IMR-90 (cell line): ENCODE measurements at regions not wholly inside any gene's neighbourhood (a gene's known extent, or its start where the extent isn't known, plus 50 kb on each side); places are given as distances from the start of the nearest gene placed in this dataset.

Experiments used
- ATAC-seq: fragments of 200-7000 bp; cut with Tn5 transposase; 2 replicates; pipeline ENCODE4 v1.9.1; 2020; ENCODE audit warnings: low read depth, mild to moderate bottlenecking, moderate library complexity
- BruUV-seq: library from RNA; stranded (reverse); fragments of 400-500 nt; replicated peaks from 2 replicates; lab custom pipeline; 2021; lab: Mats Ljungman, UMichigan
- CTCF ChIA-PET: fragments of 300-600 bp; formaldehyde crosslinking; extraction: SDS; loops from one replicate; lab custom pipeline; 2021; ENCODE audit warnings: antibody characterized with exemption; lab: Yijun Ruan, JAX
- POLR2A ChIA-PET: fragments of 300-600 bp; sonication (Branson Sonifier 250); formaldehyde crosslinking; loops from one replicate; lab custom pipeline; 2022; ENCODE audit warnings: antibody characterized with exemption; ENCODE audit not compliant: unreplicated experiment; lab: Charles Lee
- DNase-seq: peaks from one replicate; pipeline ENCODE4 v3.0.0; 2013
- H2AFZ ChIP-seq: replicated peaks from 2 replicates; pipeline ENCODE3; 2013; ENCODE audit warnings: low read length, mild to moderate bottlenecking; ENCODE audit not compliant: poor library complexity
- H2AK5ac ChIP-seq: 2 replicates; pipeline ENCODE4 v1.6.1; 2013; ENCODE audit warnings: low read depth, low read length, inconsistent platforms
- H2AK9ac ChIP-seq: replicated peaks from 2 replicates; pipeline ENCODE3; 2013; ENCODE audit warnings: mild to moderate bottlenecking, low read depth, low read length, moderate library complexity; ENCODE audit not compliant: poor library complexity
- H2BK120ac ChIP-seq: 2 replicates; pipeline ENCODE4 v1.6.1; 2013; ENCODE audit warnings: low read depth, low read length, inconsistent platforms
- H2BK15ac ChIP-seq: 3 replicates; pipeline ENCODE4 v1.6.1; 2013; ENCODE audit warnings: low read depth, low read length, inconsistent platforms
- H2BK20ac ChIP-seq: 2 replicates; pipeline ENCODE4 v1.6.1; 2013; ENCODE audit warnings: low read depth, mild to moderate bottlenecking, inconsistent platforms, low read length, moderate library complexity
- H2BK5ac ChIP-seq: 2 replicates; pipeline ENCODE4 v1.6.1; 2013; ENCODE audit warnings: mild to moderate bottlenecking, low read depth, low read length, inconsistent platforms; ENCODE audit not compliant: poor library complexity, severe bottlenecking
- H3K14ac ChIP-seq: replicated peaks from 2 replicates; pipeline ENCODE4 v1.6.1; 2013; ENCODE audit warnings: low read depth, low read length, inconsistent platforms
- H3K18ac ChIP-seq: 2 replicates; pipeline ENCODE4 v1.6.1; 2013; ENCODE audit warnings: low read depth, low read length, control low read depth
- H3K23ac ChIP-seq: 2 replicates; pipeline ENCODE4 v1.6.1; 2013; ENCODE audit warnings: low read depth, low read length, inconsistent platforms
- H3K27ac ChIP-seq: 2 replicates; pipeline ENCODE4 v1.5.1; 2013; ENCODE audit warnings: mild to moderate bottlenecking, control low read depth, low read length; ENCODE audit not compliant: insufficient read depth
- H3K27me3 ChIP-seq: 2 replicates; pipeline ENCODE4 v1.6.1; 2013; ENCODE audit warnings: low read length; ENCODE audit not compliant: control insufficient read depth, insufficient read depth
- H3K36me3 ChIP-seq: 2 replicates; pipeline ENCODE4 v1.6.1; 2013; ENCODE audit warnings: low read length, mixed read lengths; ENCODE audit not compliant: control insufficient read depth, insufficient read depth
- H3K4ac ChIP-seq: 2 replicates; pipeline ENCODE4 v1.6.1; 2013; ENCODE audit warnings: low read depth, low read length, inconsistent platforms
- H3K4me1 ChIP-seq: 2 replicates; pipeline ENCODE4 v1.6.1; 2013; ENCODE audit warnings: low read length, mixed read lengths; ENCODE audit not compliant: control insufficient read depth, insufficient read depth
- H3K4me2 ChIP-seq: 2 replicates; pipeline ENCODE4 v1.6.1; 2013; ENCODE audit warnings: low read depth, mild to moderate bottlenecking, control low read depth, low read length, moderate library complexity
- H3K4me3 ChIP-seq: 2 replicates; pipeline ENCODE4 v1.5.1; 2013; ENCODE audit warnings: low read depth, mild to moderate bottlenecking, control low read depth, low read length, moderate library complexity; ENCODE audit not compliant: insufficient read depth
- H3K56ac ChIP-seq: 2 replicates; pipeline ENCODE4 v1.6.1; 2013; ENCODE audit warnings: low read length, inconsistent platforms; ENCODE audit not compliant: insufficient read depth; ENCODE audit errors: extremely low read depth
- H3K79me1 ChIP-seq, 2 experiments: 2 replicates each; pipeline ENCODE4 v1.6.1; 2013; ENCODE audit warnings: low read length in 2 of 2, inconsistent platforms in 1 of 2, low read depth in 1 of 2
- H3K9ac ChIP-seq: 2 replicates; pipeline ENCODE4 v1.6.1; 2013; ENCODE audit warnings: low read depth, low read length, control low read depth
- H3K9me1 ChIP-seq: 2 replicates; pipeline ENCODE4 v1.6.1; 2013; ENCODE audit warnings: low read length, inconsistent platforms; ENCODE audit not compliant: insufficient read depth
- H3K9me3 ChIP-seq: 2 replicates; pipeline ENCODE4 v1.6.1; 2013; ENCODE audit warnings: low read length; ENCODE audit not compliant: control insufficient read depth, insufficient read depth
- H4K20me1 ChIP-seq: 2 replicates; pipeline ENCODE4 v1.6.1; 2013; ENCODE audit warnings: low read length, inconsistent platforms; ENCODE audit not compliant: insufficient read depth
- H4K5ac ChIP-seq: 2 replicates; pipeline ENCODE4 v1.6.1; 2013; ENCODE audit warnings: mild to moderate bottlenecking, low read depth, low read length, control low read depth
- H4K8ac ChIP-seq, 2 experiments: 2 replicates each; pipeline ENCODE4 v1.6.1; 2013; ENCODE audit warnings: low read depth in 2 of 2, low read length in 2 of 2, control low read depth in 1 of 2, inconsistent platforms in 1 of 2
- H4K91ac ChIP-seq: 2 replicates; pipeline ENCODE4 v1.6.1; 2013; ENCODE audit warnings: low read depth, low read length, inconsistent platforms; ENCODE audit not compliant: insufficient read depth
- CEBPB ChIP-seq: IDR thresholded peaks from 2 replicates; pipeline ENCODE4 v1.6.1; 2012; ENCODE audit warnings: low read depth, low read length, improper control_type of control experiment
- WGBS, 2 experiments: methylation state at CpG; one replicate each; pipeline versions ENCODE4 v1.1.5 to v1.1.7; 2013; ENCODE audit warnings: missing lambda C conversion rate in 2 of 2; ENCODE audit not compliant: insufficient read length in 1 of 2; ENCODE audit errors: extremely low coverage in 2 of 2; 5-methylcytosine and 5-hydroxymethylcytosine counted together
- dilution Hi-C: fragments of 300-500 bp; cut with HindIII; formaldehyde crosslinking; loops from one replicate; pipeline ENCODE4 v1.14.3; 2018; ENCODE audit warnings: low sequenced_read_pairs; ENCODE audit not compliant: unreplicated experiment
- in situ Hi-C: fragments of 300-500 bp; cut with MboI; formaldehyde crosslinking; loops from 3 replicates; pipeline ENCODE4 v1.14.3; 2019; ENCODE audit warnings: low sequenced_read_pairs, inconsistent platforms, mixed read lengths
- intact Hi-C: fragments of 100-400 bp; cut with micrococcal nuclease; formaldehyde crosslinking; loops from 2 replicates; pipeline ENCODE4 v1.10.0; 2022
- TF ChIP-seq, protein P1 (sequence below): conservative IDR thresholded peaks from 2 replicates; pipeline ENCODE4 v1.5.1; 2012; ENCODE audit warnings: mild to moderate bottlenecking, low read depth, low read length, improper control_type of control experiment

DNA sequence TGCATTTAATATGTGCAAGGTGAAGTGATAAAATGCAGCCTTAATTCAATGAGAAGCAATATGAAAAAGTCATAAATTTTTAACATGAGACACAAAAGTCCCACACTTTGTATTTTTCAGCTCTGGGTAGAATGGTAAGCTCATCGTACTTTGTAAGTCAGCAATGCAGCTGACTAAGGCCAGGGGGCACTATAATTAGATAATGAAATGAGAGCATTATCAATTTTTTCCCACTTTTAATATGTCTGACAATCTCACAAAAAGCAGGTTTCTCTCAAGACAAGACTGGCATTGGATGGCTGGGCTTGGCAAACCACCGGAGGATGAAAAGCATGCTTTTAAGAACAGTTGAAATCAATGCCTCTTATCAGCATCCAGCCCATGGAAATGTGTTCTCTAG is 162.8 kb downstream of the FAM174A start:
- no peak overlapping the region for H3K4me2 ChIP-seq
- CTCF ChIA-PET, result no interaction called here
- no peak overlapping the region for H3K18ac ChIP-seq
- H3K36me3 ChIP-seq, result no peaks in the 10 kb centered on the region
- H2BK120ac ChIP-seq, result no peak overlapping the region
- no peak overlapping the region for H3K9ac ChIP-seq
- no peak overlapping the region for H2AK5ac ChIP-seq
- no peaks in the 10 kb centered on the region for H3K79me1 ChIP-seq
- in situ Hi-C loops (no loop called here), dilution Hi-C loops (no loop called here), intact Hi-C loops (no loop called here)
- H2AFZ ChIP-seq, result no peak overlapping the region
- no peaks in the 10 kb centered on the region for H4K20me1 ChIP-seq
- no peak overlapping the region for H4K5ac ChIP-seq
- H2BK15ac ChIP-seq, result no peak overlapping the region
- H2BK5ac ChIP-seq, result no peak overlapping the region
- no peak overlapping the region for H2AK9ac ChIP-seq
- WGBS, 2 experiments, result 100% methylated on average over 1 of the region's 2 CpGs; no CpG with 5 or more reads in 1 of the 2 experiments
- H3K27ac ChIP-seq, result no peak overlapping the region
- TF ChIP-seq CEBPB, result no peak
- TF ChIP-seq, protein P1, sequence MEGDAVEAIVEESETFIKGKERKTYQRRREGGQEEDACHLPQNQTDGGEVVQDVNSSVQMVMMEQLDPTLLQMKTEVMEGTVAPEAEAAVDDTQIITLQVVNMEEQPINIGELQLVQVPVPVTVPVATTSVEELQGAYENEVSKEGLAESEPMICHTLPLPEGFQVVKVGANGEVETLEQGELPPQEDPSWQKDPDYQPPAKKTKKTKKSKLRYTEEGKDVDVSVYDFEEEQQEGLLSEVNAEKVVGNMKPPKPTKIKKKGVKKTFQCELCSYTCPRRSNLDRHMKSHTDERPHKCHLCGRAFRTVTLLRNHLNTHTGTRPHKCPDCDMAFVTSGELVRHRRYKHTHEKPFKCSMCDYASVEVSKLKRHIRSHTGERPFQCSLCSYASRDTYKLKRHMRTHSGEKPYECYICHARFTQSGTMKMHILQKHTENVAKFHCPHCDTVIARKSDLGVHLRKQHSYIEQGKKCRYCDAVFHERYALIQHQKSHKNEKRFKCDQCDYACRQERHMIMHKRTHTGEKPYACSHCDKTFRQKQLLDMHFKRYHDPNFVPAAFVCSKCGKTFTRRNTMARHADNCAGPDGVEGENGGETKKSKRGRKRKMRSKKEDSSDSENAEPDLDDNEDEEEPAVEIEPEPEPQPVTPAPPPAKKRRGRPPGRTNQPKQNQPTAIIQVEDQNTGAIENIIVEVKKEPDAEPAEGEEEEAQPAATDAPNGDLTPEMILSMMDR, result 0 out of 2 replicates have a peak, but pooled peaks have one; percentile 15
- H3K4ac ChIP-seq, result no peak overlapping the region
- no peak overlapping the region for H3K14ac ChIP-seq
- H4K8ac ChIP-seq, result no peak overlapping the region
- H3K23ac ChIP-seq, result no peak overlapping the region
- H3K9me1 ChIP-seq, result no peaks in the 10 kb centered on the region
- DNase-seq (no peak), ATAC-seq (no peak)
- POLR2A ChIA-PET, result no interaction called here
- no peaks in the 10 kb centered on the region for H3K27me3 ChIP-seq
- BruUV-seq, result no TSS peak
- H3K4me1 ChIP-seq, result no peaks in the 10 kb centered on the region
- H4K91ac ChIP-seq, result no peak overlapping the region
- no peak overlapping the region for H3K56ac ChIP-seq
- no peak overlapping the region for H2BK20ac ChIP-seq
- no peaks in the 10 kb centered on the region for H3K9me3 ChIP-seq
- no peak overlapping the region for H3K4me3 ChIP-seq
